Stimulated activated CD4-positive, alpha-beta T cell treated with anti-CD3 and anti-CD28 coated beads, Interleukin-12 subunit alpha, Interleukin-12 subunit beta, amount 100 ng/mL, for 4 hours (primary cell): ENCODE measurements at regions not wholly inside any gene's neighbourhood (a gene's known extent, or its start where the extent isn't known, plus 50 kb on each side); places are given as distances from the start of the nearest gene placed in this dataset.
"Not testable (repeated sequence)": the region's sequence is repeated elsewhere in the genome, so short reads cannot be mapped to it uniquely, and the experiment has no call there.

ENCODE experiments used
- DNase-seq: peaks from one replicate; pipeline ENCODE4 v3.0.0-alpha.2; 2020

GRCh38 chr6:154923199-154923869 lies 71.8 kb upstream of the TIAM2 start:
- no peak for DNase-seq

GRCh38 chr6:154925130-154925529 lies 70.0 kb upstream of the TIAM2 start:
- no peak for DNase-seq

- DNase-seq, result no peak
Observed at GRCh38 chr6:154926366-154926765, 68.7 kb upstream of the TIAM2 start.

GRCh38 chr6:154928325-154928922 lies 66.7 kb upstream of the TIAM2 start:
- peak; percentile 58 for DNase-seq

DNA sequence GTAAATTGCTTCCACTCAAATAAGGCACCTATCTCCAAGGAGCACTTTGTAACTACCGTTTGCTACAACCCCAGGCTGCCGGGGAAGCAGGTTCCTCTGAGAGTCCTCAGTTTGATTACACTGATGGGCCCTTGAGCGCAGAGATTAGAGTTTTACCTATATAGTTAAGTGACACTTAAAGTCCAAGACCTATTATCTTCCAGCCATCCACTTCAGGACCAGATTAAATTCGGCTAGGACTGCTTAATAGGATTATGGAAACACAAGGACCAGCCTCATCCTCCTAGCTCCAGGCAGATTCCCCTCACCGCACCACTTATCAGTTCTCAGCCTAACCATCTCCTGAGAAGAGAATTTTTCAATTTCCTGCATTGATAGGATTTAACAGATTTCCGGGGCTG lies 64.7 kb upstream of the TIAM2 start:
- DNase-seq, result no peak

- no peak for DNase-seq
Observed at GRCh38 chr6:154931711-154932424, 63.2 kb upstream of the TIAM2 start.

DNA sequence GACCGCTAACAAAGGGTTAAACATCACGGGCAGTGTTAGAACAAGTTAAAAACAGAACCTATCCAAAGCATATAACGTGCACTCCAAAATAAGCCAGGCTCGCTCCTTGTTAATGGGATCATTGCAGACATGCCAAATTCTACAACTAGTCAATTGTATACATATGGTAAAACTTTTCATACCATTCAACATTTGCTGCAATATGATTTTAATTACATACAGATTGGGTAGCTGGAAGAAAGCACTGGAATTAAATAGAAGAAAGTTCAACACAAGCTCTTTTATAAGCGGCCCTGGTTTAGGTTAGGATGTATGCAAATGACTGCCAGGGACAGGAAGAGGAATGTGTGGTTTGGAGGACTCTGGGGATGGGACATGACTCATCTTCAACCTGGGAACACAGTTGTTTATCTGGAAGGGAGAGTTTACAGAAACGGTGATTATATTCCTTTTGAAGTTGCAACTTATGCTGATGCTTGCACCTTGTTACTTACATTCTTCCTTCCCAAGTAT lies 62.5 kb upstream of the TIAM2 start:
- no peak for DNase-seq

- no peak for DNase-seq
Observed at GRCh38 chr6:154933181-154933827, 61.8 kb upstream of the TIAM2 start.

- no peak for DNase-seq
Observed at GRCh38 chr6:154937306-154938220, 57.6 kb upstream of the TIAM2 start.

GRCh38 chr6:154938221-154938580 lies 56.9 kb upstream of the TIAM2 start:
- DNase-seq, result no peak

DNA sequence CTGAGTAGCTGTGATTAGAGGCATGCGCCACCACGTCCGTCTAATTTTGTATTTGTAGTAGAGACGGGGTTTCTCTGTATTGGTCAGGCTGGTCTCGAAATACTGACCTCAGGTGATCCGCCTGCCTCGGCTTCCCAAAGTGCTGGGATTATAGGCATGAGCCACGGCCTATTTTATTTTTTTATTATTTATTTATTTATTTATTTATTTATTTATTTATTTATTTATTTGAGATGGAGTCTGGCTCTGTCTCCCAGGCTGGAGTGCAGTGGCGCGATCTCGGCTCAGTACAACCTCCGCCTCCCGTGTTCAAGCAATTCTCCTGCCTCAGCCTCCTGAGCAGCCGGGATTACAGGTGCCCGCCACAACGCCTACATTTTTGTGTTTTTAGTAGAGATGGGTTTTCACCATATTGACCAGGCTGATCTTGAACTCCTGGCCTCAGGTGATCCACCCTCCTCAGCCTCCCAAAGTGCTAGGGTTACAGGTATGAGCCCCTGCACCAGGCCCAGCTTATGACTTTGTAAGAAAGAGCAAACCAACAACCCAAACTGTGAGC lies 56.3 kb upstream of the TIAM2 start:
- DNase-seq, result not testable (repeated sequence)

DNA sequence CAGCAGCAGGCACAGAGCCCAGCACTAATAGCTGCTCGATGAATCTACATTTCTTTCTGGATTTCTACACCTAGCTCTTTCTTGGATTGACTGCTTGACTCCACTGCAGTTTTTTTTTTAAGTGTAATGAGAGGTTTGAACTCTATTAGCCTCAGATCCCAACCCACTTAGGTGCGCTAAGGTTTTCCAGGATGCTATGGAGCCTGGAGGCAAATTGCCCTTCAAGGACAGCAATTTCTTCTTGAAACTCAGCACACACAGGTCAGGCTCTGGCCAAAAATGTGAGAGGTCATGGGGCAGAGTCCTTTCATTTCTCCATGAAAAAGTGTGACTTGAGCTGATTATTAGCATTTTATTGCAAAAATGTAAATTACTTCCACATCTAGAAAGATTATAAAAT lies 52.3 kb upstream of the TIAM2 start:
- no peak for DNase-seq

- DNase-seq, result no peak
Observed at GRCh38 chr6:154945271-154945890, 49.7 kb upstream of the TIAM2 start.
